ENCODE measurements at regions not wholly inside any gene's neighbourhood (a gene's known extent, or its start where the extent isn't known, plus 50 kb on each side); places are given as distances from the start of the nearest gene placed in this dataset.

DNA sequence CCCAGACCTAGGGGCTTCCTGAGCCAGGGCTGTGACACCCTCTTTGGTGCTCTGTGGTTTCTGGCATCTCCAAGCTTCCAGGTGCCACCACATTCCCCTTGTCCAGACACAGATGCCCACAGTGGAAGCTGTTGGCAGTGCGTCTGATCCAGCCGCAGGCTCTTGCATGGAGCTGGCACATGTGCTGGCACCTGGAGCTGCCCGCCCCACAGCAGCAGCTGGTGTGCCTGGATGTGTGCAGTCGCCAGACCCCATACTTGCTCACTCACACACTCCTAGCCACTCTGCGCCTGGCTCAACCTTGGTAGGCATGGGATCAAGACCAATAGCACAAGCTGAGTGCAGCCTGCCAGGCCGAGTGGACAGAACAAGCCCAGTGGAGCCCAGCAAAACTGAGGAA lies 106.5 kb downstream of the LYZL1 start:
- H3K4me1 ChIP-seq (ENCODE audit: control insufficient read depth, insufficient read depth, low read length), result no peaks in the 10 kb centered on the region
- H2AK9ac ChIP-seq (replicated peaks; ENCODE audit: low read depth, low read length, poor library complexity), result no peak overlapping the region
- H3K9ac ChIP-seq (ENCODE audit: low read depth, low read length), result no peak overlapping the region
- no peak overlapping the region for H4K91ac ChIP-seq (ENCODE audit: insufficient read depth, low read depth, low read length)
- intact Hi-C loops (cut with micrococcal nuclease), result no loop called here
- no peaks in the 10 kb centered on the region for H3K36me3 ChIP-seq (ENCODE audit: control insufficient read depth, insufficient read depth, low read length)
- ChIA-PET POLR2A (ENCODE audit: unreplicated experiment) (no interaction called here), CTCF (no interaction called here)
- H4K5ac ChIP-seq (ENCODE audit: low read depth, low read length), result no peak overlapping the region
- no peak overlapping the region for H3K56ac ChIP-seq (ENCODE audit: extremely low read depth, insufficient read depth, low read length)
- no peak overlapping the region for H3K14ac ChIP-seq (replicated peaks; ENCODE audit: low read depth, low read length)
- H2BK120ac ChIP-seq (ENCODE audit: low read depth, low read length), result no peak overlapping the region
- ATAC-seq (ENCODE audit: low read depth) (no peak), DNase-seq (no peak)
- no peak overlapping the region for H4K8ac ChIP-seq (ENCODE audit: low read depth in 2 of 2, low read length in 2 of 2)
- WGBS, 2 experiments (ENCODE audit: extremely low coverage in 2 of 2, insufficient read length in 1 of 2), result 93% methylated on average over 2 of the region's 6 CpGs; no CpG with 5 or more reads in 1 of the 2 experiments
- no peak overlapping the region for H2BK20ac ChIP-seq (ENCODE audit: low read depth, low read length)
- 0 out of 2 replicates have a peak, but pooled peaks cover under 1% of the 10 kb centered on the region for H3K9me3 ChIP-seq (ENCODE audit: control insufficient read depth, insufficient read depth, low read length)
- H2BK5ac ChIP-seq (ENCODE audit: low read depth, low read length, poor library complexity, severe bottlenecking), result no peak overlapping the region
- no peak overlapping the region for H3K18ac ChIP-seq (ENCODE audit: low read depth, low read length)
- in situ Hi-C loops (cut with MboI; ENCODE audit: low sequenced_read_pairs), result no loop called here
- dilution Hi-C loops (cut with HindIII; ENCODE audit: low sequenced_read_pairs, unreplicated experiment), result no loop called here
- no peaks in the 10 kb centered on the region for H3K79me1 ChIP-seq (ENCODE audit: low read depth in 1 of 2, low read length in 2 of 2)
- TF ChIP-seq, protein P1, sequence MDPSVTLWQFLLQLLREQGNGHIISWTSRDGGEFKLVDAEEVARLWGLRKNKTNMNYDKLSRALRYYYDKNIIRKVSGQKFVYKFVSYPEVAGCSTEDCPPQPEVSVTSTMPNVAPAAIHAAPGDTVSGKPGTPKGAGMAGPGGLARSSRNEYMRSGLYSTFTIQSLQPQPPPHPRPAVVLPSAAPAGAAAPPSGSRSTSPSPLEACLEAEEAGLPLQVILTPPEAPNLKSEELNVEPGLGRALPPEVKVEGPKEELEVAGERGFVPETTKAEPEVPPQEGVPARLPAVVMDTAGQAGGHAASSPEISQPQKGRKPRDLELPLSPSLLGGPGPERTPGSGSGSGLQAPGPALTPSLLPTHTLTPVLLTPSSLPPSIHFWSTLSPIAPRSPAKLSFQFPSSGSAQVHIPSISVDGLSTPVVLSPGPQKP (IDR thresholded peaks at IDR 0.05; ENCODE audit: borderline replicate concordance, low read depth, low read length), result no peak
- TF ChIP-seq POLR2A (IDR thresholded peaks at IDR 0.05; ENCODE audit: low read depth, low read length) (no peak), RAD21 (IDR thresholded peaks at IDR 0.05; ENCODE audit: low read length) (no peak), RCOR1 (IDR thresholded peaks at IDR 0.05; ENCODE audit: insufficient replicate concordance, low read length) (no peak), BHLHE40 (IDR thresholded peaks at IDR 0.05; ENCODE audit: low read depth, low read length) (no peak)
- H3K4me2 ChIP-seq (ENCODE audit: low read depth, low read length), result no peak overlapping the region
- no peak overlapping the region for H2AK5ac ChIP-seq (ENCODE audit: low read depth, low read length)
- H3K4ac ChIP-seq (ENCODE audit: low read depth, low read length), result no peak overlapping the region
- H3K4me3 ChIP-seq (ENCODE audit: insufficient read depth, low read depth, low read length), result no peak overlapping the region
- no peak overlapping the region for H3K27ac ChIP-seq (ENCODE audit: insufficient read depth, low read length)
- no peaks in the 10 kb centered on the region for H4K20me1 ChIP-seq (ENCODE audit: insufficient read depth, low read length)
- peaks cover 52% of the 10 kb centered on the region for H3K27me3 ChIP-seq (ENCODE audit: control insufficient read depth, insufficient read depth, low read length)
- BruUV-seq (replicated peaks), result no TSS peak
- no peak overlapping the region for H2BK15ac ChIP-seq (ENCODE audit: low read depth, low read length)
- no peak overlapping the region for H3K23ac ChIP-seq (ENCODE audit: low read depth, low read length)
- H3K9me1 ChIP-seq (ENCODE audit: insufficient read depth, low read length), result no peaks in the 10 kb centered on the region; the same call in 1 of the 2 replicates
- H2AFZ ChIP-seq (replicated peaks; ENCODE audit: low read length, poor library complexity), result no peak overlapping the region

Measured in IMR-90 (cell line).